ENCODE measurements at regions not wholly inside any gene's neighbourhood (a gene's known extent, or its start where the extent isn't known, plus 50 kb on each side); places are given as distances from the start of the nearest gene placed in this dataset.

GRCh38 chr17:52824542-52824941, 666.0 kb upstream of the CA10 start:
- no peaks in the 10 kb centered on the region for H3K36me3 Mint-ChIP-seq (ENCODE audit: low read depth)
- no peak overlapping the region for H3K4me3 Mint-ChIP-seq (ENCODE audit: unreplicated experiment)
- no peak for DNase-seq (ENCODE audit: low spot score)
- H3K4me1 Mint-ChIP-seq (ENCODE audit: low read depth), result no peaks in the 10 kb centered on the region
- no peaks in the 10 kb centered on the region for H3K9me3 Mint-ChIP-seq (ENCODE audit: low read depth)
- H3K27me3 Mint-ChIP-seq (ENCODE audit: low read depth), result no peaks in the 10 kb centered on the region
- no peak for TF ChIP-seq CTCF (IDR thresholded peaks at IDR 0.05)
- no peak overlapping the region for H3K27ac Mint-ChIP-seq (ENCODE audit: unreplicated experiment)

- Mint-ChIP-seq H3K27me3 (ENCODE audit: low read depth) (no peaks in the 10 kb centered on the region), H3K27ac (ENCODE audit: unreplicated experiment) (no peak overlapping the region), H3K9me3 (ENCODE audit: low read depth) (no peaks in the 10 kb centered on the region), H3K4me3 (ENCODE audit: unreplicated experiment) (no peak overlapping the region), H3K4me1 (ENCODE audit: low read depth) (no peaks in the 10 kb centered on the region), H3K36me3 (ENCODE audit: low read depth) (no peaks in the 10 kb centered on the region)
- no peak for TF ChIP-seq CTCF (IDR thresholded peaks at IDR 0.05)
- no peak for DNase-seq (ENCODE audit: low spot score)
Observed at GRCh38 chr17:52823155-52823554, 664.6 kb upstream of the CA10 start.

GRCh38 chr17:52790359-52790955, 631.9 kb upstream of the CA10 start:
- TF ChIP-seq CTCF (IDR thresholded peaks at IDR 0.05), result no peak
- Mint-ChIP-seq H3K27me3 (ENCODE audit: low read depth) (no peaks in the 10 kb centered on the region), H3K27ac (ENCODE audit: unreplicated experiment) (no peak overlapping the region), H3K4me3 (ENCODE audit: unreplicated experiment) (no peak overlapping the region), H3K4me1 (ENCODE audit: low read depth) (no peaks in the 10 kb centered on the region), H3K36me3 (ENCODE audit: low read depth) (no peaks in the 10 kb centered on the region), H3K9me3 (ENCODE audit: low read depth) (no peaks in the 10 kb centered on the region)
- no peak for DNase-seq (ENCODE audit: low spot score)

- no peaks in the 10 kb centered on the region for H3K4me1 Mint-ChIP-seq (ENCODE audit: low read depth)
- peaks cover 3% of the 10 kb centered on the region for H3K9me3 Mint-ChIP-seq (ENCODE audit: low read depth)
- no peak for DNase-seq (ENCODE audit: low spot score)
- H3K27ac Mint-ChIP-seq (ENCODE audit: unreplicated experiment), result no peak overlapping the region
- H3K4me3 Mint-ChIP-seq (ENCODE audit: unreplicated experiment), result no peak overlapping the region
- no peaks in the 10 kb centered on the region for H3K36me3 Mint-ChIP-seq (ENCODE audit: low read depth)
- TF ChIP-seq CTCF (IDR thresholded peaks at IDR 0.05), result no peak
- H3K27me3 Mint-ChIP-seq (ENCODE audit: low read depth), result no peaks in the 10 kb centered on the region
Observed at GRCh38 chr17:52789829-52790228, 631.3 kb upstream of the CA10 start.

GRCh38 chr17:52776234-52776633, 617.7 kb upstream of the CA10 start:
- Mint-ChIP-seq H3K9me3 (ENCODE audit: low read depth) (peaks cover 10% of the 10 kb centered on the region), H3K27ac (ENCODE audit: unreplicated experiment) (no peak overlapping the region), H3K4me1 (ENCODE audit: low read depth) (peaks cover 5% of the 10 kb centered on the region), H3K27me3 (ENCODE audit: low read depth) (no peaks in the 10 kb centered on the region), H3K36me3 (ENCODE audit: low read depth) (no peaks in the 10 kb centered on the region), H3K4me3 (ENCODE audit: unreplicated experiment) (no peak overlapping the region)
- DNase-seq (ENCODE audit: low spot score), result no peak
- no peak for TF ChIP-seq CTCF (IDR thresholded peaks at IDR 0.05)

Measured in chondrocyte (in vitro differentiated cells).